ENCODE measurements at regions not wholly inside any gene's neighbourhood (a gene's known extent, or its start where the extent isn't known, plus 50 kb on each side); places are given as distances from the start of the nearest gene placed in this dataset.

DNA sequence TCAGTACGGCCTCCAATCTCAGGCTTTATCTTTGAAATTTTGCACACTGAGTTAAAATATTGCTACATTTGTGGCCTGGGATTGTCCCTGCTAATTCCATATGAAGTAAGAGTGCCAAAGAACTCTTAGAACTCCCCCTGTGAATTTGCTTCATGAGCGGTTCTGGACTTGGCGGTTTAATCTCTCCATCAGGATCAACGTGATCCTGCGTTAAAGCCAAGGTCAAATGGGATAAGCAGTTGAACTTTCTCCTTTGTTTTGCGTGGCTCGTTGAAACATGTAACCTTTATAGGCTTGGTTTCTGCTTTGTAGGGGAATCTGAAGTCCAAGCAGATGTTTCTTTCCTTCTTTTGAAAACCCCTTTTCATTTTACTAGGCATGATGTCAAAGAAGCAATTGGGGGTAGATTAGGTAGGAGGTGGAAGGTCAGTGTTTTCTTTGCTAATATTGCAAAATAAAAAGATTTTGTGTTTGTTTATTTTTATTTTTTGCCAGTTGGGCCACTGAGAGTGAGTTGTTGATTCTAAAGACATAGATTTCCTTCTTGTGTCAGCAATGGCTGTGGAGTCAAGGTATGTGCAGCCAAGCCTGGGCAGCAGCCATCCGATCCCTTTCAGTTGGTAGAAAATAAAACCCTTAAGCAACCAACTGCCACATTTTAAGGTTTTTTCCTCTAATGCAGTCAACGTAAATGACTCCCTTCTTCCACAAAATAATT is 390.8 kb downstream of the NNT start (continued):
- 0 out of 2 replicates have a peak, but pooled peaks have one; percentile 11 for TF ChIP-seq RARA (CRISPR knock-in tag; IDR thresholded peaks at IDR 0.05)
- TF ChIP-seq, protein P1, sequence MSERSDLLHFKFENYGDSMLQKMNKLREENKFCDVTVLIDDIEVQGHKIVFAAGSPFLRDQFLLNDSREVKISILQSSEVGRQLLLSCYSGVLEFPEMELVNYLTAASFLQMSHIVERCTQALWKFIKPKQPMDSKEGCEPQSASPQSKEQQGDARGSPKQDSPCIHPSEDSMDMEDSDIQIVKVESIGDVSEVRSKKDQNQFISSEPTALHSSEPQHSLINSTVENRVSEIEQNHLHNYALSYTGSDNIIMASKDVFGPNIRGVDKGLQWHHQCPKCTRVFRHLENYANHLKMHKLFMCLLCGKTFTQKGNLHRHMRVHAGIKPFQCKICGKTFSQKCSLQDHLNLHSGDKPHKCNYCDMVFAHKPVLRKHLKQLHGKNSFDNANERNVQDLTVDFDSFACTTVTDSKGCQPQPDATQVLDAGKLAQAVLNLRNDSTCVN (CRISPR knock-in tag; IDR thresholded peaks at IDR 0.05; ENCODE audit: borderline replicate concordance), result peak; percentile 77; the same call in 1 of the 2 replicates
- no peak for TF ChIP-seq RELA (CRISPR knock-in tag; IDR thresholded peaks at IDR 0.05)
- no peak for TF ChIP-seq ZNF83 (CRISPR knock-in tag; IDR thresholded peaks at IDR 0.05; ENCODE audit: borderline replicate concordance)
- TF ChIP-seq, protein P2, sequence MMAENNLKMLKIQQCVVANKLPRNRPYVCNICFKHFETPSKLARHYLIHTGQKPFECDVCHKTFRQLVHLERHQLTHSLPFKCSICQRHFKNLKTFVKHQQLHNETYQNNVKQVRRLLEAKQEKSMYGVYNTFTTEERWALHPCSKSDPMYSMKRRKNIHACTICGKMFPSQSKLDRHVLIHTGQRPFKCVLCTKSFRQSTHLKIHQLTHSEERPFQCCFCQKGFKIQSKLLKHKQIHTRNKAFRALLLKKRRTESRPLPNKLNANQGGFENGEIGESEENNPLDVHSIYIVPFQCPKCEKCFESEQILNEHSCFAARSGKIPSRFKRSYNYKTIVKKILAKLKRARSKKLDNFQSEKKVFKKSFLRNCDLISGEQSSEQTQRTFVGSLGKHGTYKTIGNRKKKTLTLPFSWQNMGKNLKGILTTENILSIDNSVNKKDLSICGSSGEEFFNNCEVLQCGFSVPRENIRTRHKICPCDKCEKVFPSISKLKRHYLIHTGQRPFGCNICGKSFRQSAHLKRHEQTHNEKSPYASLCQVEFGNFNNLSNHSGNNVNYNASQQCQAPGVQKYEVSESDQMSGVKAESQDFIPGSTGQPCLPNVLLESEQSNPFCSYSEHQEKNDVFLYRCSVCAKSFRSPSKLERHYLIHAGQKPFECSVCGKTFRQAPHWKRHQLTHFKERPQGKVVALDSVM (CRISPR knock-in tag; IDR thresholded peaks at IDR 0.05), result no peak
- TF ChIP-seq, protein P3, sequence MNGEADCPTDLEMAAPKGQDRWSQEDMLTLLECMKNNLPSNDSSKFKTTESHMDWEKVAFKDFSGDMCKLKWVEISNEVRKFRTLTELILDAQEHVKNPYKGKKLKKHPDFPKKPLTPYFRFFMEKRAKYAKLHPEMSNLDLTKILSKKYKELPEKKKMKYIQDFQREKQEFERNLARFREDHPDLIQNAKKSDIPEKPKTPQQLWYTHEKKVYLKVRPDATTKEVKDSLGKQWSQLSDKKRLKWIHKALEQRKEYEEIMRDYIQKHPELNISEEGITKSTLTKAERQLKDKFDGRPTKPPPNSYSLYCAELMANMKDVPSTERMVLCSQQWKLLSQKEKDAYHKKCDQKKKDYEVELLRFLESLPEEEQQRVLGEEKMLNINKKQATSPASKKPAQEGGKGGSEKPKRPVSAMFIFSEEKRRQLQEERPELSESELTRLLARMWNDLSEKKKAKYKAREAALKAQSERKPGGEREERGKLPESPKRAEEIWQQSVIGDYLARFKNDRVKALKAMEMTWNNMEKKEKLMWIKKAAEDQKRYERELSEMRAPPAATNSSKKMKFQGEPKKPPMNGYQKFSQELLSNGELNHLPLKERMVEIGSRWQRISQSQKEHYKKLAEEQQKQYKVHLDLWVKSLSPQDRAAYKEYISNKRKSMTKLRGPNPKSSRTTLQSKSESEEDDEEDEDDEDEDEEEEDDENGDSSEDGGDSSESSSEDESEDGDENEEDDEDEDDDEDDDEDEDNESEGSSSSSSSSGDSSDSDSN (CRISPR knock-in tag; IDR thresholded peaks at IDR 0.05), result no peak
- TF ChIP-seq, protein P4, sequence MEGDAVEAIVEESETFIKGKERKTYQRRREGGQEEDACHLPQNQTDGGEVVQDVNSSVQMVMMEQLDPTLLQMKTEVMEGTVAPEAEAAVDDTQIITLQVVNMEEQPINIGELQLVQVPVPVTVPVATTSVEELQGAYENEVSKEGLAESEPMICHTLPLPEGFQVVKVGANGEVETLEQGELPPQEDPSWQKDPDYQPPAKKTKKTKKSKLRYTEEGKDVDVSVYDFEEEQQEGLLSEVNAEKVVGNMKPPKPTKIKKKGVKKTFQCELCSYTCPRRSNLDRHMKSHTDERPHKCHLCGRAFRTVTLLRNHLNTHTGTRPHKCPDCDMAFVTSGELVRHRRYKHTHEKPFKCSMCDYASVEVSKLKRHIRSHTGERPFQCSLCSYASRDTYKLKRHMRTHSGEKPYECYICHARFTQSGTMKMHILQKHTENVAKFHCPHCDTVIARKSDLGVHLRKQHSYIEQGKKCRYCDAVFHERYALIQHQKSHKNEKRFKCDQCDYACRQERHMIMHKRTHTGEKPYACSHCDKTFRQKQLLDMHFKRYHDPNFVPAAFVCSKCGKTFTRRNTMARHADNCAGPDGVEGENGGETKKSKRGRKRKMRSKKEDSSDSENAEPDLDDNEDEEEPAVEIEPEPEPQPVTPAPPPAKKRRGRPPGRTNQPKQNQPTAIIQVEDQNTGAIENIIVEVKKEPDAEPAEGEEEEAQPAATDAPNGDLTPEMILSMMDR (CRISPR knock-in tag; IDR thresholded peaks at IDR 0.05), result no peak
- TF ChIP-seq, protein P5, sequence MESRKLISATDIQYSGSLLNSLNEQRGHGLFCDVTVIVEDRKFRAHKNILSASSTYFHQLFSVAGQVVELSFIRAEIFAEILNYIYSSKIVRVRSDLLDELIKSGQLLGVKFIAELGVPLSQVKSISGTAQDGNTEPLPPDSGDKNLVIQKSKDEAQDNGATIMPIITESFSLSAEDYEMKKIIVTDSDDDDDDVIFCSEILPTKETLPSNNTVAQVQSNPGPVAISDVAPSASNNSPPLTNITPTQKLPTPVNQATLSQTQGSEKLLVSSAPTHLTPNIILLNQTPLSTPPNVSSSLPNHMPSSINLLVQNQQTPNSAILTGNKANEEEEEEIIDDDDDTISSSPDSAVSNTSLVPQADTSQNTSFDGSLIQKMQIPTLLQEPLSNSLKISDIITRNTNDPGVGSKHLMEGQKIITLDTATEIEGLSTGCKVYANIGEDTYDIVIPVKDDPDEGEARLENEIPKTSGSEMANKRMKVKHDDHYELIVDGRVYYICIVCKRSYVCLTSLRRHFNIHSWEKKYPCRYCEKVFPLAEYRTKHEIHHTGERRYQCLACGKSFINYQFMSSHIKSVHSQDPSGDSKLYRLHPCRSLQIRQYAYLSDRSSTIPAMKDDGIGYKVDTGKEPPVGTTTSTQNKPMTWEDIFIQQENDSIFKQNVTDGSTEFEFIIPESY (CRISPR knock-in tag; IDR thresholded peaks at IDR 0.05), result peak; percentile 95
- TF ChIP-seq, protein P6, sequence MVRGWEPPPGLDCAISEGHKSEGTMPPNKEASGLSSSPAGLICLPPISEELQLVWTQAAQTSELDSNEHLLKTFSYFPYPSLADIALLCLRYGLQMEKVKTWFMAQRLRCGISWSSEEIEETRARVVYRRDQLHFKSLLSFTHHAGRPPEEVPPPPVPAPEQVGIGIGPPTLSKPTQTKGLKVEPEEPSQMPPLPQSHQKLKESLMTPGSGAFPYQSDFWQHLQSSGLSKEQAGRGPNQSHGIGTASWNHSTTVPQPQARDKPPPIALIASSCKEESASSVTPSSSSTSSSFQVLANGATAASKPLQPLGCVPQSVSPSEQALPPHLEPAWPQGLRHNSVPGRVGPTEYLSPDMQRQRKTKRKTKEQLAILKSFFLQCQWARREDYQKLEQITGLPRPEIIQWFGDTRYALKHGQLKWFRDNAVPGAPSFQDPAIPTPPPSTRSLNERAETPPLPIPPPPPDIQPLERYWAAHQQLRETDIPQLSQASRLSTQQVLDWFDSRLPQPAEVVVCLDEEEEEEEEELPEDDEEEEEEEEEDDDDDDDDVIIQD (CRISPR knock-in tag; IDR thresholded peaks at IDR 0.05; ENCODE audit: low read depth), result peak; percentile 59; the same call in 1 of the 2 replicates
- TF ChIP-seq ZMYM4 (CRISPR knock-in tag; IDR thresholded peaks at IDR 0.05), result peak; percentile 63; the same call in 1 of the 2 replicates
- TF ChIP-seq ZNF143 (CRISPR knock-in tag; IDR thresholded peaks at IDR 0.05), result no peak
- TF ChIP-seq GATA4 (IDR thresholded peaks at IDR 0.05; ENCODE audit: borderline replicate concordance, low read depth), result no peak
- peak; percentile 31; the same call in 1 of the 2 replicates for TF ChIP-seq NR2C2 (CRISPR knock-in tag; IDR thresholded peaks at IDR 0.05; ENCODE audit: borderline replicate concordance)
- TF ChIP-seq TBP (CRISPR knock-in tag; IDR thresholded peaks at IDR 0.05), result no peak

Data from HepG2 (cell line).